SK-N-SH (cell line): ENCODE measurements at regions not wholly inside any gene's neighbourhood (a gene's known extent, or its start where the extent isn't known, plus 50 kb on each side); places are given as distances from the start of the nearest gene placed in this dataset.

Source experiments
- CTCF ChIA-PET: fragments of 300-600, 350-600 bp; formaldehyde crosslinking; extraction: SDS; loops from one replicate; lab custom pipeline; 2021; lab: Yijun Ruan, JAX
- POLR2A ChIA-PET: fragments of 350-600 bp; sonication (Branson Sonifier 250); formaldehyde crosslinking; extraction: SDS; loops from one replicate; lab custom pipeline; 2020; ENCODE audit warnings: antibody characterized with exemption, inconsistent platforms; lab: Yijun Ruan, JAX
- DNase-seq: peaks from one replicate; pipeline ENCODE4 v3.0.0; 2012
- H2AFZ ChIP-seq: fragments of 200-600 bp; sonication (generic); 2 replicates; pipeline ENCODE4 v1.8.1; 2016; ENCODE audit warnings: antibody characterized with exemption, mild to moderate bottlenecking, low read depth
- H3F3A ChIP-seq: fragments of 200-600 bp; sonication (generic); replicated peaks from 2 replicates; pipeline ENCODE3; 2016; ENCODE audit warnings: antibody characterized with exemption, mild to moderate bottlenecking; ENCODE audit not compliant: insufficient read depth
- H3K27ac ChIP-seq, 2 experiments: fragments of 200-500 bp in 1 of 2; fragments of 200-600 bp in 1 of 2; sonication (Bioruptor generic) in 1 of 2; sonication (generic), shearing (Covaris generic) in 1 of 2; 2 replicates each; pipeline versions ENCODE4 v1.5.1 to v1.6.1; 2014 to 2016; ENCODE audit warnings: low read depth in 2 of 2, inconsistent platforms in 1 of 2, low read length in 1 of 2, mild to moderate bottlenecking in 1 of 2, mixed read lengths in 1 of 2
- H3K27me3 ChIP-seq: fragments of 200-600 bp; sonication (generic), shearing (Covaris generic); 2 replicates; pipeline ENCODE4 v1.6.1; 2016; ENCODE audit warnings: mixed run types; ENCODE audit not compliant: insufficient read depth
- H3K36me3 ChIP-seq, 2 experiments: fragments of 200-500 bp in 1 of 2; fragments of 200-600 bp in 1 of 2; sonication (Bioruptor generic) in 1 of 2; sonication (generic) in 1 of 2; replicated peaks in 1 of 2; 2 replicates each; pipeline versions ENCODE3 to v1.5.1; 2014 to 2016; ENCODE audit warnings: low read length in 1 of 2, mild to moderate bottlenecking in 1 of 2; ENCODE audit not compliant: insufficient read depth in 2 of 2, control insufficient read depth in 1 of 2
- H3K4me1 ChIP-seq, 2 experiments: fragments of 200-500 bp in 1 of 2; fragments of 200-600 bp in 1 of 2; sonication (Bioruptor generic) in 1 of 2; sonication (generic), shearing (Covaris generic) in 1 of 2; 2 replicates each; pipeline versions ENCODE4 v1.5.1 to v1.6.1; 2014 to 2016; ENCODE audit warnings: low read depth in 1 of 2, low read length in 1 of 2, mixed run types in 1 of 2; ENCODE audit not compliant: insufficient read depth in 2 of 2, control insufficient read depth in 1 of 2
- H3K4me2 ChIP-seq: fragments of 200-600 bp; sonication (generic), shearing (Covaris generic); 2 replicates; pipeline ENCODE4 v1.6.1; 2017; ENCODE audit warnings: mixed run types
- H3K4me3 ChIP-seq, 2 experiments: fragments of 200-500 bp in 1 of 2; fragments of 200-600 bp in 1 of 2; sonication (Bioruptor generic) in 1 of 2; sonication (generic), shearing (Covaris generic) in 1 of 2; 2 replicates each; pipeline versions ENCODE4 v1.5.1 to v1.8.1; 2014 to 2016; ENCODE audit warnings: low read depth in 2 of 2, inconsistent platforms in 1 of 2, low read length in 1 of 2, mild to moderate bottlenecking in 1 of 2, mixed read lengths in 1 of 2, moderate library complexity in 1 of 2
- H3K79me2 ChIP-seq: fragments of 200-600 bp; sonication (generic); 2 replicates; pipeline ENCODE4 v1.8.1; 2017; ENCODE audit warnings: mild to moderate bottlenecking; ENCODE audit not compliant: insufficient read depth
- H3K9ac ChIP-seq: fragments of 200-600 bp; sonication (generic); 2 replicates; pipeline ENCODE4 v1.6.1; 2017; ENCODE audit warnings: mixed run types
- H3K9me2 ChIP-seq: fragments of 200-600 bp; sonication (generic); 2 replicates; pipeline ENCODE4 v1.6.1; 2017; ENCODE audit warnings: mixed run types
- H3K9me3 ChIP-seq: fragments of 200-600 bp; sonication (generic); 2 replicates; pipeline ENCODE4 v1.6.1; 2017; ENCODE audit warnings: mixed run types, mild to moderate bottlenecking, moderate library complexity
- H4K20me1 ChIP-seq: fragments of 200-600 bp; sonication (generic); 2 replicates; pipeline ENCODE4 v1.6.1; 2017; ENCODE audit warnings: mild to moderate bottlenecking, mixed run types; ENCODE audit not compliant: insufficient read depth
- CHD2 ChIP-seq: fragments of 150-350 bp; IDR thresholded peaks from 2 replicates; pipeline ENCODE4 v1.6.1; 2018; ENCODE audit warnings: low read length; ENCODE audit not compliant: partially characterized antibody
- CTCF ChIP-seq: fragments of 200-600 bp; sonication (generic); IDR thresholded peaks from 2 replicates; pipeline ENCODE4 v1.6.1; 2017; ENCODE audit warnings: antibody characterized with exemption, mild to moderate bottlenecking, moderate library complexity
- ELF1 ChIP-seq: IDR thresholded peaks from 2 replicates; pipeline ENCODE4 v1.4.0; 2012
- EP300 ChIP-seq, 2 experiments: IDR thresholded peaks; 2 replicates each; pipeline versions ENCODE4 v1.4.0 to v1.6.1; 2012; ENCODE audit warnings: borderline replicate concordance in 1 of 2, low read depth in 1 of 2, low read length in 1 of 2
- FOSL2 ChIP-seq: IDR thresholded peaks from 2 replicates; pipeline ENCODE4 v1.4.0; 2012; ENCODE audit warnings: low read depth, mild to moderate bottlenecking, moderate library complexity, borderline replicate concordance
- FOXM1 ChIP-seq: IDR thresholded peaks from 2 replicates; pipeline ENCODE4 v1.4.0; 2012; ENCODE audit warnings: low read depth, mild to moderate bottlenecking
- GABPA ChIP-seq: IDR thresholded peaks from 2 replicates; pipeline ENCODE4 v1.4.0; 2012; ENCODE audit warnings: low read depth, mild to moderate bottlenecking
- IRF3 ChIP-seq: fragments of 150-350 bp; IDR thresholded peaks from 2 replicates; pipeline ENCODE4 v1.6.1; 2016; ENCODE audit warnings: mild to moderate bottlenecking, low read depth, low read length
- JUND ChIP-seq: IDR thresholded peaks from 2 replicates; pipeline ENCODE4 v1.4.0; 2012
- NRF1 ChIP-seq: IDR thresholded peaks from 2 replicates; pipeline ENCODE4 v1.6.1; 2012; ENCODE audit warnings: low read depth, mild to moderate bottlenecking, low read length
- PBX3 ChIP-seq: IDR thresholded peaks from 2 replicates; pipeline ENCODE4; 2012
- RCOR1 ChIP-seq: fragments of 150-350 bp; IDR thresholded peaks from 2 replicates; pipeline ENCODE4 v1.6.1; 2017; ENCODE audit warnings: antibody characterized with exemption, low read length
- REST ChIP-seq: IDR thresholded peaks from 2 replicates; pipeline ENCODE4 v1.6.1; 2012; ENCODE audit warnings: mild to moderate bottlenecking, low read depth, low read length, moderate library complexity
- SMC3 ChIP-seq: IDR thresholded peaks from 2 replicates; pipeline ENCODE4 v1.6.1; 2012; ENCODE audit warnings: low read depth, low read length, improper control_type of control experiment
- TCF12 ChIP-seq: IDR thresholded peaks from 2 replicates; pipeline ENCODE4 v1.4.0; 2012
- USF2 ChIP-seq: fragments of 150-350 bp; IDR thresholded peaks from 2 replicates; pipeline ENCODE4 v1.6.1; 2017; ENCODE audit warnings: antibody characterized with exemption, low read length, low read depth, borderline replicate concordance
- YY1 ChIP-seq: IDR thresholded peaks from 2 replicates; pipeline ENCODE4 v1.4.0; 2012; ENCODE audit warnings: low read depth, mild to moderate bottlenecking
- WGBS: methylation state at CpG from one replicate; pipeline ENCODE4 v1.1.6; 2017; ENCODE audit warnings: low lambda C conversion rate; 5-methylcytosine and 5-hydroxymethylcytosine counted together

GRCh38 chr16:76947749-76948148 is 243.2 kb upstream of the MON1B start:
- Histone ChIP-seq H3K27ac (peak overlapping the region in 1 of 2 experiments; percentile 76; a peak in 2 of 4 replicates), H2AFZ (no peak overlapping the region), H3K4me3 (no peak overlapping the region), H3K9me2 (no peaks in the 10 kb centered on the region), H3K36me3 (no peaks in the 10 kb centered on the region), H3K9ac (no peak overlapping the region), H3K27me3 (no peaks in the 10 kb centered on the region), H3K4me1 (peaks cover 7 to 20% of the 10 kb centered on the region in 2 experiments; a peak in 3 of 4 replicates), H3K9me3 (peaks cover 6% of the 10 kb centered on the region; the same call in 1 of the 2 replicates), H4K20me1 (no peaks in the 10 kb centered on the region), H3F3A (peaks cover 8% of the 10 kb centered on the region), H3K4me2 (0 out of 2 replicates have a peak overlapping the region, but pooled peaks have one; percentile 65), H3K79me2 (no peaks in the 10 kb centered on the region)
- TF ChIP-seq IRF3 (no peak), NRF1 (no peak), FOXM1 (no peak), SMC3 (no peak), USF2 (no peak), CTCF (no peak), RCOR1 (peak; percentile 11; the same call in 1 of the 2 replicates), JUND (no peak), YY1 (no peak), EP300 (IDR thresholded peaks at IDR 0.05; ENCODE audit: borderline replicate concordance in 1 of 2, low read depth in 1 of 2, low read length in 1 of 2) (peak in 1 of 2 experiments; percentile 37; a peak in 1 of 4 replicates), CHD2 (no peak), REST (no peak), GABPA (no peak), TCF12 (no peak), PBX3 (no peak), FOSL2 (no peak), ELF1 (no peak)
- DNase-seq: peak; percentile 5
- 34% methylated on average over 4 of the region's 4 CpGs for WGBS
- ChIA-PET CTCF (no interaction called here), POLR2A (no interaction called here)
